HG02938 (cell line): ENCODE measurements at regions not wholly inside any gene's neighbourhood (a gene's known extent, or its start where the extent isn't known, plus 50 kb on each side); places are given as distances from the start of the nearest gene placed in this dataset.
A peak's percentile ranks its signal among the peaks of the same experiment; 100 is the strongest.

ENCODE experiments used
- ATAC-seq: cut with Tn5 transposase; IDR thresholded peaks from one replicate; pipeline ENCODE4 v1.9.1; 2021; ENCODE audit warnings: mild to moderate bottlenecking, moderate library complexity; ENCODE audit not compliant: unreplicated experiment

DNA sequence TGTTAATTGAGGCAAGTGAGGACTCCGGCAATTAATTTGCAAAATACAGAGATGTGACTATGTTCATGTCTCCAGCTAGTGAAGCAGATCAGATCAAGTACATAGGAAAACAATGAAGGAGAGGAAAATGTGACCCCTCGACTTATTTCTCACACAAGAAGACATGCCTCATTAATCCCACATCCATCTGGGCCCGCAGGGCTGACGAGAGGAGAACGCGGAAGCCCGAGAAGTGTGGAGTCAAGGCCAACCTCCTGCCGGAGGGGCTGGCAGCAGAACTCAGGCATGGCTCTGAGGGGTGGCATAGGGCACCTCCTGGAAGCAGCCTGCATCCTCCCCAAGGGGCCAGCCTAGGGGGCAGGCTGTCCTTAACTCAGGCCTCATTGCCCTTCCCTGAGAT, 54.4 kb downstream of the ZNF503 start:
- ATAC-seq: no peak

DNA sequence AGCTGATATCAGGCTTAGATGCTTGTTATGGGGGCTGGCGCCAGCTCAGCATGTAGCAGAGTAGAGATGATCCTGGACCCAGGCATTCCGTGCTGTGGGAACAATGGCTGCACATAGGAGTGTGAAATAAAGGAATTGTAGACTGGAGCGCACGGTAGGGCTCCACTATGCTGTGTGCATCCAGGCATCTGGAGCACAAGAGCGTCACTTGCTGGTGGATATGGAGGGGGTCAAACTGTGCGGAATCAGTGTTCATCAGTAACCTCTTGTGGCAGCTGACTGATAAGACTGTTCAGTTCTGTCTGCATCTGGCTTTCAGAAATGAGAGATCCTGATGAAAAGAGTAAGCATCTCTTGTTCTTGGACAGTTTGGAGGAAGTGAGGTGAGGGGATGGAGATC, 55.8 kb downstream of the ZNF503 start:
- ATAC-seq: no peak

DNA sequence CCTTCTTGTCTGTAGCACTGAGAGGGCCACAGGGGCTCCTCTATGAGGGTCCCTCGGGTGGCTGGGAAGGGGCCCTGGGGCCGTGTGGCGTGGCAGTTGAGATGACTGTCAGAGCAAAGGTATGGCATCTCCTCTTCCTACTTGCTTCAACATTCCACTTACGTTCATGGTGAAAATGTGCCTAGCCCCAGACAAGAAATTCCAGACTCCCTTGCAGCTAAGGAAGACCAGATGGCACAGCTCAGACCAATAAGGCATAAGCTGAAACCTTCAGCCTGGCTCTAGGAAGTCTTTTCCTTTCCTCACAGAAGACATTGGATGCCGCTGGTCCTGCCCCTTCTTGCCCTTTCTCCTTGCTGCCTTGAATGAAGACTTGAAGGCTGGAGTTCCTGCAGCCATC, 57.4 kb downstream of the ZNF503 start:
- ATAC-seq: no peak

DNA sequence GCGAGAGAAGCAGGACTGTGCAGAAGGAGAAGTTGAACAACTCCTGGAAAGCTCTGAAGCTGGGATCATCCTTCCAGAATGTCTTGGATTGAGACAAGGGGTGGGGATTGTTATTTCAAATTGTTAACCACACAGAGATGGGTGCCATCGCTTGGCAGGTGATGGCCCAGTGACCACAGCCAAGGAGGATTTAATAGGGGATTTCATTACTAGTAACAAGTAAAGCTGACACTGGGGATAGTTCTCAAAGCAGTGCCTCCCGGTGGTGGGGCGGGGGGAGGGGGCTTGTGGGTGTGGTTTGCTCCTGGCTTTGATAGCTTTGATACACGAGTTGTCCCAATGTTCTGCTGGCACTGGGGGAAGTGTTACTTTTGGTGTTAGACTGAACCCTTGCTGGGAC, 59.2 kb downstream of the ZNF503 start:
- ATAC-seq: no peak

DNA sequence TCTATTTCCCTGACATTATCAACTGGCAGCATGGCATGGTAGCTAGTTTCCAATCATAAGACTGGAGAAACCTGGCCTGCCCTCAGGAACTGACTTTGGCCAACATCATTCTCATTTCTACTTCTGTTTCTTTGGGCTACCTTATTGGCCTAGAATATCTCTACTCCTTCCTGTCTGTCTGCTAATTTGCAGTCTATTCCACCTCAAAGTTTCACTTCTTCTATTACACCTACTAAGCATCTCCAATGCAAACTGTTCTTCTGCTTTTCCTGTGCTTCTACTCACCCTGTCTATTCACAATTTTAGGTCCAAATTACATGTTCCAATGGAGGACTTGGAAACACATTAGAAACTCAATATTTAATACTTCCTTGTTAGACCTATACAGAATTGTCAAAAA, 65.6 kb downstream of the ZNF503 start:
- peak; percentile 91 for ATAC-seq

DNA sequence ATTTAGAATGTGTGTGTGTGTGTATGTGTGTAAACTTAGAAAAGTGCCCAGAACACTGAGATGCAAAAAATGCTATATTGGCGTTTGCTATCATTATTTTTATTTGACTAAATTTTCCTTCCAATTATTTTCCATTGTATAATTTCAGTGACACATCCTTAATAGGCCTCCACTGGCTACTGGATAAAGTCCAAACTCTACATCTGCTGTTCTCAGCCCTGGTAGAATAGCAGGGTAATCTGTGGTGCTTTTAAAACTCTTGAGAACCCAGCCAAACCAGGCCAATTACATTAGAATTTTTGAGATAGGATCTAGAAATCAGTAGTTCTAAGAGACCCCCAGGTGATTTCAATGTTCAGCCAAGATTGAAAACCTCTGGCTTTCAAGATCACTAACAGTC, 66.4 kb downstream of the ZNF503 start:
- no peak for ATAC-seq

DNA sequence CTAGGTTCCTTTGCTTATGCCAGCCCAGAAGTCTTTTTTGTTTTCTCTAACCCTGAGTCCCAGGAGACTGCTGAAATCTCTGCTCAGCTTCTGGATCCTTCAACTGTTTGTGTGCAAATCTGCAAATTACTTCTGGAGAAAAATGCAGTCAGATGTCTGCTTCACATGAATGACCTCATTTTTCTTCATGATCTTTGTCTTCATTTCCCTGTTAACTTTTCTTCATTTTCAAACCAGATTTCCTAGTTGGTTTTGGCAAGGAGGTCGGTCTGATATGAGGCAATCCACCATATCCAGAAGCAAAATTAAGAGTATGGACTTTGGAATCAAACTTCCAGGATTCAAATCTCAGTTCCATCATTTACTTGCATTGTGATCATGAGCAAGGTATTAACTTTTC, 66.8 kb downstream of the ZNF503 start:
- ATAC-seq: no peak

DNA sequence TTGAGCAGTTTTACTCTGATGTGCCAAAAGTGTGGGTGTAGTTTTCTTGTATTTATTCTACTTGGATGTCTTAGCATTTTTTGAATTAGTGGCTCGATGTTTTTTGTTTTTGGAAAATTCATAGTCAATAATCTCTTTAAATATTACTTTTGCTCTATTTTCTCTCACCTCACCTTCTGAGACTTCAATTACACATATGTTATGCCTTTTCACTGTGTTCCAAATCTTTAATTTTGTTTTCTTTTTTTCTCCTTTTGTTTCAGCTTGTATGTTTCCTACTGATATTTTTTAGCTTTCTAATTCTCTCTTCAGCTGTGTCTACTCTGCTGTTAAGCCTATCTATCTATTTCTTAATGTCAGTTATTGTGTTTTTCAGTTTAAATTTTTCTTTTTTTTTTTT, 69.5 kb downstream of the ZNF503 start:
- no peak for ATAC-seq

DNA sequence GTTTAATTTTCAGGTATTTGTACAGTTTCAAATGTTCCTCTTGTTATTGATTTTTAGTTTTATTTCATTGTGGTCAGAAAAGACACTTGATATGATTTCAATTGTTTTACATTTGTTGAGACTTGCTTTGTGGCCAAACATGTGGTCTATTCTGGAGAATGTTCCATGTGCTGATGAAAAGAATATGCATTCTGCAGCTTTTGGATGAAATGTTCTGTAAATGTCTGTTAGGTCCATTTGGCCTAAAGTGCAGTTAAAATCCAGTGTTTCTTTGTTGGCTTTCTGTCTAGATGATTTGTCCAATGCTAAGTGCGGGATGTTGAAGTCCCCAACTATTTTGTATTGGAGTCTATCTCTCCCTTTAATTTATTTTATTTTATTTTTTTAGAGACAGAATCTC, 70.5 kb downstream of the ZNF503 start:
- no peak for ATAC-seq

DNA sequence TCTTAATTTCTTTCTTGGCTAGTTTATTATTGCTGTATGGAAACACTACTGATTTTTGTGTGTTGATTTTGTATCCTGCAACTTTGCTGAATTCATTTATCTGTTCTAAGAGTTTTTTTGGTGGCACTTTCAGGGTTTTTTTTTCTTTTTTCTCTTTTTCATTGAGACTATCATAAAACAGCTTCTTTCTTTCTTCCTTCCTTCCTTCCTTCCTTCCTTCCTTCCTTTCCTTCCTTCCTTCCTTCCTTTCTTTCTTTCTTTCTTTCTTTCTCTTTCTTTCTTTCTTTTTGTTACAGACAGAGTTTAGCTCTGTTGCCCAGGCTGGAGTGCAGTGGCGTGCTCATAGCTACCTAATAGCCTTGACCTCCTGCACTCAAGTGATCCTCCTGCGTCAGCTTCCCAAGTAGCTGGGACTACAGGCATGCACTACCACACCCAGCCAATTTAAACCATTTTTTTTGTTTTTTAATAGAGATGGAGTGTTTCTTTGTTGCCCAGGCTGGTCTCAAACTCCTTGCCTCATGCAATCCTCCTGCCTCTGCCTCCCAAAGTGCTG, 72.3 kb downstream of the ZNF503 start:
- ATAC-seq: no peak

DNA sequence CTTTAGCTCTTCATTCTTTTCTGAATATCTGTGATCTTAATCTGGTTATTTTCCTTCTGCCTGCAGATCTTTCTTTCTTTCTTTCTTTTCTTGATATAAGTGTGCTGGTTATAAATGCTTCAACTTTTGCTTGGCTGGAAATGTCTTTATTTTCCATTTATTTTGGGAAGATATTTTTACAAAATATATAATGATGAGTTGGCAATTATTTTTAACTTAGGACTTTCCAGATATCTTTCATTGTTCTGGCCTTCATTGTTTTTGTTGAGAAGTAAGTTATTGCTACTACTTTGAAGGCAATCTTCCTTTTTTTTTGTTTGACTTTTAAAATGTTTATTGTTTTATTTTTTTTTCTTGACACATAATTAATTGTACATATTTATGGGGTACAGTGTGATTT, 75.3 kb downstream of the ZNF503 start:
- no peak for ATAC-seq

DNA sequence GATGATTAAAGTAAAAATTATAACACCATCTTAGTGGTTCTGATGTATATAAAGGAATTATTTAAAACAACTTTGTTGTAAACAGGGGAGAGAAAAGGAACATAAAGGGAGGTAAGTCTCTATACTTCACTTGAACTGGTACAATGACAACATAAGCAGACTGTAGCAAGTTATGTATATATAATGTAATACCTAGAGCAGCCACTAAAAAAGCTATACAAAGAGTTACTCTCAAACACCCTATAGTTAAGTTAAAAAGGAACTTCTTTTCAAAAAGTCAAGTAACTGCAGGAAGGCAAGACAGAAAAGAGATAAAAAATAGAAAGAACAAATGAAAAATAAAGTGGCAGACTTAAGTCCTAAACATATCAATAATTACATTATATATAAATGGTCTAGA, 82.3 kb downstream of the ZNF503 start:
- no peak for ATAC-seq

DNA sequence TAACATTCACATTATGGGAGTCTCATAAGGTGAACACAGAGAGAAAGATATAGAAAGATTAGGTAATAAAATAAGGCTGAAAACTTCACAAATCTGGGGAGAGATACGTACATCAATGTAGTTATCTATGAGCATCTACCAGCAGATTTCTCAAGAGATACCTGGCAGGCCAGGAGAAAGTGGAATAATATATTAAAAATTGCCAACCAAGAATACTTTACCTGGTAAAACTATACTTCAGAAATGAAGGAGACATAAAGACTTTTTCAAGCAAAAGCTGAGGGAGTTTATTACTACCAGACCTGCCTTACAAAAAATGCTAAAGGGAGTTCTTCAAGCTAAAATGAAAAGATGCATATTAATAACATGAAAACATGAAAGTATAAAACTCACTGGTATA, 78.8 kb upstream of the COMTD1 start:
- ATAC-seq: no peak

DNA sequence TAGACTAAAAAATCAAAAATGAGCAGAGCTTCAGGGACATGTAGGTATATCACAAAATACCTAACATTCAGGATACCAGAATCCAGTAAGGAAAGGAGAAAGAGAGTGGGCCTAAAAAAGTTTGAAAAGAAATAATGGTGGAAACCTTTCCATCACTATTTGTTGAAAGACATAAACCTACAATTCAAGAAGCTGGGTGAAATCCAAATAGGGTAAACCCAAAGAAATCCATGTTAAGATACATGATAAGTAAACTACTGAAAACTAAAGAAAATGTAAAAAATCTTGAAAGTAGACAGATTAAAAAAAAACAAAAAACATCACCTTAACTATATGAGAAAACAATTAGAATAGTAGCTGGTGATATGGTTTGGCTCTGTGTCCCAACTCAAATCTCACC, 76.7 kb upstream of the COMTD1 start:
- ATAC-seq: no peak

DNA sequence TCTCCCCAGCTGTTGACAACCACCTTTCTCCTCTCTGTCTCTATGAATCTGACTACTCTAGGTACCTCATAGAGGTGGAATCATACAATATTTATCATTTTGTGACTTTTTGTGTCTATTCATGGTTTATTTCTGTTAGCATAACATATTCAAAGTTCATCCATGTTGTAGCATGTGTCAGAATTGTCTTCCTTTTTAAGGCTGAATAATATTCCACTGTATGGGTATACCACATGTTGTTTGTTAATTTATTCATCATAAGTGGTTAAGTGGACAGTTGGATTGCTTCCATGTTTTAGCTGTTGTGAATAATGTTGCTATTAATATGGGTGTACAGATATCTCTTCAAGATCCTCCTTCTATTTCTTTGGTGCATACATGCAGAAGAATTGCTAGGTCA, 69.9 kb upstream of the COMTD1 start:
- ATAC-seq: no peak

DNA sequence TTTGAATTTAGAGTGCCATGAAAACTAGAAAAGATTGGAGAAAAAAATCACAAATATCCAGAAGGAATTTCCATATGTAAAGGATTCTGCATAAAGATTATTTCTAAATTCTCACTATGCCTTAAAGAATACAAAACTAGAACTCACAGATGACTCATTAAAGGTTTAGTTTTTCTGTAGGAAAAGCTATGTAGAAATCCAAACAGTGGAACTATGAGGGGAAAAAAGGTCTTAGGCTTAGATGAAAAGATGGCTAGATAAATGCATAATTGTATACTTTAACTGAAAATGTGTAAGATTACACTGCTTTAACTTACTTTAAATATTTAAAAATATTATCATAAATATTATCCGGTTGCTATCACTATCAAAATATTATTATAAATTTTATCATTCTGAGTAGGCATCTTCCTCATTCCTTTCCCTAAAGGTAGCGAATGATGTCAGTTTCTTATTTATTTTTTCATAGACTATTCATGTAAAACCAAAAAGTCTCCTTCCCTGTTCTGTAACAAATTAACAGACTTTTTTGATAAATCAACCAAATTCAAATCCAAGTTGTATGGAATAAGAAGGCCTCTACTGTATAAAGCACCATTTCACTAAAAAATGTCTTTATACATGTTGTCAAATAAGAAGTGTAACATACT, 69.1 kb upstream of the COMTD1 start:
- ATAC-seq: no peak

DNA sequence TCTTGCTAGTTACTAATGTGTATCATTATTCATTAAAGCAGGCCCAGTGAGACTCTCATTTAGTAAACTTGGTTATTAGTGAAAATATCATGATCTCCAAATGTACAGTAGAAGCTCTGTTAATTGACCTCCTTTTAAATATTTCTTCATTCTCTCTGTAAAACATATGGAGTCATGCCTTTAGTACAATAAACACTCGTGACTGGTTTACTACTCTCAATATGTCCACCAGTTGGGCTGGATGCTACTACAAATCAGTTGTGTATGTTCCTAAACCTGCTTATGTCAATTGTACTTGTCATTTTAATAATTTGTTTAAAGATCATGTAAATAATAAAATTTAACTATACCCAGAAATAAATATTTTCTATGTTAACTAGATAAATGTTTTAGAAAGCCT, 68.6 kb upstream of the COMTD1 start:
- ATAC-seq: no peak

DNA sequence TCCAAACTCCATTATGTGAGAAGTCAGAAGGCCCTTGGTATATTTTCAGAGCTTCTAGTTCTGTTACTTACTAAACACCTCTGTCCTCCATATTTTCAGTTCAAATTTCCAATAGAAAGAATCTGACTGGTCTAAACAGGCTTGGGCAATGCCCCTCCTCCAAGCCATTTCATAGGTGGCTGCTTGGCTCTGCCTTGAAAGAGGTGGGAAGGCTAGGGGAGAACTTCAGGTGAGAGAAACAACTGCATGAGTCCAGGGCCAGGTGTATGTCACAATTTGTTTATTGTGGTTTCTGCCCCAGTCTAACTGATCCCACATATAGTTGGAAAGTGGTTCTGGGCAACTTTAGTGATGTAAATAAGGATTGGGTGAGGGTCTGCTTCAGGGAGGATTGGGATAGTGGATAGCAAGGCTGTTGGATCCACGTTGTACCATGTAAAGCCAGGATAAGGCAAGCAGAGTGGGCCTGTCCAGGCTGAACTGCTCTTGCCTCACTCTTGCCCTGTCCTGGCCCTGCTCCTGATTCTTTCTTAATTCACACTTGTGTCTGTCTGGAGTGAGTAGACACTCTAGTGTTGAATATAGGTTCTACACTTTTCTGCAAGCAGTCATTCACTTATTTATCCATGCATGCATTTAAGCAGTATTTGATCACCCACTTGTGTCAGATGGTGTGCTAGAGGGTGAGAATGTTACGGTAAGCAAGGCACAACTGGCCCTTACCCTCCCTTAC, 67.5 kb upstream of the COMTD1 start:
- ATAC-seq: no peak

DNA sequence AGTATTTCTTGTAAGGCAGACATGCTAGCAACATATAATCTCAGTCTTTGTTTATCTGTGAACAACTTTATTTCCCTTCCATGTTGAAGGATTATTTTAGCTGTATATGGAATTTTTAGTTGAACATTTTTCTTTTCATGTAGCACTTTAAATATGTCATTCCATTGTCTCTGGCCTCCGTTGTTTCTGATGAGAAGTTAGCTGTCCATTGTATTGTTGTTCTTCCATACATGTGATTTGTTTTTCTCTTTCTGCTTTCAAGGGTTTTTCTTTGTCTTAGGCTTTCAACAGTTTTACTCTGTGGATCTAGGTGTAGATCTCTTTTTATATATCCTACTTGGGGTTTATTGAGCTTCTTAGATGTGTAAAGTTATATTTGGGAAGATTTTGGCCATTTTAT, 66.3 kb upstream of the COMTD1 start:
- ATAC-seq: no peak

DNA sequence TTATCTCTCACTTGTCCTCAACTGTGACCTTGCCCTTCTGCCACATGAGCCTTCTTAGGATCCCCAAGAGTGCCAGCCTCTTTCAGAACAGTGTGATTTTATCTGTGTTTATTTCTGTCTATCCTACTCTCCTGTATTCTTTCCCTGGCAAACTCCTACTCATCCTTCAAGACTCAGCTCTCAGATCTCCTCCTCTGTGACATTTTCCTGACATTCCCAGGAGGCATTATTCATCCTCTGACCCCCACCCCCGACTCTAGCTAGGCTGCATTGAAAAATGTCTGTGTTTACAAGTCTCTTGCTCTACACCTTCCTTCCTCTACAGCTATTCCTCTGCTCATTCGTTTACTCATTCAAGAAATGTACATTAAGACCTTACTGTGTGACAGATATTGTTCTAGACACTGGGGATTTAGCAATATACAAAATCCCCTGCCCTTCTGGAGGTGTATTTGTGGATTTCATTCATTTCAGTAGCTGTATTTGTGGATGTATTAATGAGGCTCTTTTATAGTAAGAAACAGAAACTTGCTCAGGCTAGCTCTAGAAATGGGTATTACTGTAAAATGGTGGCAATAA, 61.4 kb upstream of the COMTD1 start:
- ATAC-seq: no peak

DNA sequence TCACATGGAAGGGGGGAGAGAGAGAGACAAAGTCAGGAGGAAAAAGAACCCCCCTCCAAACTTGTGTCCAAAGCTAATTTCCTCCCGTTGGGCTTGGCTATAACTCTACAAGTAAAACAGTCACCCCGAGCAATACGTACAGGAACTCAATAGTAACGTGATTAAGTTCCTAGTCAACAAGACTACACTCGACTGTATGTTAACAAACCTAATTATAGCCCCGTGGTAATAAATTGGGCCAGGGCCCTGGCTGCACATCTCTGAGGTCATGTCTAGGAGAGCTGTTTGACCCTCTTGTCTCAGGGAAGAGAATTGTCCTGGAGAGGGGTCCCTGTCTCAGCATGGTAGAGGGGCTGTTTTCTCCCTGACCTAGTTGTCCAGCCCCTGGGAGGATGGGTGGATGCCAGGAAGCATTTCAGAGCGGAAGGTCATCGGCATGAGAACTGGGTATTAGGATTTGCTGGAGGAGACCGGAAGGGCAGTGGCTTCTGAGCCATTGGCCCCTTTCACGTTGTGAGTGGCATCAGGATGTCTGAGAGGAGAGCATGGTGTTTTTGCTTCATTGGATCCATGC, 60.2 kb upstream of the COMTD1 start:
- no peak for ATAC-seq
